Coronary artery (tissue), 2 donors: ENCODE measurements at regions not wholly inside any gene's neighbourhood (a gene's known extent, or its start where the extent isn't known, plus 50 kb on each side); places are given as distances from the start of the nearest gene placed in this dataset.

ENCODE experiments used
- DNase-seq: peaks from one replicate; pipeline ENCODE4 v3.0.0-alpha.2; 2017; ENCODE audit warnings: low spot score
- H3K27ac ChIP-seq, 2 donors: fragments of 200-600 bp; sonication (generic); one replicate each; pipeline ENCODE4 v1.5.1; 2016 to 2019
- H3K4me3 ChIP-seq: fragments of 200-600 bp; sonication (generic); 2 replicates; pipeline ENCODE4 v1.5.1; 2016; ENCODE audit warnings: mild to moderate bottlenecking, moderate library complexity
- CTCF ChIP-seq: fragments of 200-600 bp; sonication (generic); IDR thresholded peaks from one replicate; pipeline ENCODE4 v1.5.1; 2019; ENCODE audit warnings: antibody characterized with exemption

GRCh38 chr5:126094991-126095390 lies 328.2 kb upstream of the GRAMD2B start:
- no peak overlapping the region for H3K4me3 ChIP-seq
- DNase-seq = no peak
- no peak overlapping the region for H3K27ac ChIP-seq
- TF ChIP-seq CTCF = no peak

- Histone ChIP-seq H3K27ac (no peak overlapping the region), H3K4me3 (no peak overlapping the region)
- no peak for TF ChIP-seq CTCF
- no peak for DNase-seq
Observed at GRCh38 chr5:126096442-126097006, 326.7 kb upstream of the GRAMD2B start.

GRCh38 chr5:126097876-126098275 lies 325.3 kb upstream of the GRAMD2B start:
- no peak for TF ChIP-seq CTCF
- DNase-seq = no peak
- Histone ChIP-seq H3K4me3 (no peak overlapping the region), H3K27ac (no peak overlapping the region)

- no peak for TF ChIP-seq CTCF
- H3K27ac ChIP-seq = no peak overlapping the region
- no peak overlapping the region for H3K4me3 ChIP-seq
- DNase-seq = no peak
Observed at GRCh38 chr5:126098330-126099017, 324.7 kb upstream of the GRAMD2B start.

- no peak overlapping the region for H3K4me3 ChIP-seq
- no peak overlapping the region for H3K27ac ChIP-seq
- no peak for TF ChIP-seq CTCF
- no peak for DNase-seq
Observed at GRCh38 chr5:126099077-126099476, 324.1 kb upstream of the GRAMD2B start.

- Histone ChIP-seq H3K4me3 (no peak overlapping the region), H3K27ac (no peak overlapping the region)
- TF ChIP-seq CTCF = no peak
- DNase-seq = no peak
Observed at GRCh38 chr5:126100767-126101166, 322.4 kb upstream of the GRAMD2B start.

GRCh38 chr5:126101901-126102300 lies 321.3 kb upstream of the GRAMD2B start:
- Histone ChIP-seq H3K4me3 (no peak overlapping the region), H3K27ac (no peak overlapping the region)
- DNase-seq = no peak
- no peak for TF ChIP-seq CTCF
